Uterus (tissue), 2 donors: ENCODE measurements at regions not wholly inside any gene's neighbourhood (a gene's known extent, or its start where the extent isn't known, plus 50 kb on each side); places are given as distances from the start of the nearest gene placed in this dataset.

ENCODE experiments used
- POLR2A ChIP-seq, 2 donors: fragments of 450-650 bp; IDR thresholded peaks; one replicate each; pipeline ENCODE4 v1.6.1; 2016; ENCODE audit warnings: antibody characterized with exemption in 2 of 2, mild to moderate bottlenecking in 1 of 2, moderate library complexity in 1 of 2
- TF ChIP-seq, protein P1 (sequence below), 4 experiments: fragments of 200-600 bp in 2 of 4; fragments of 450-650 bp in 2 of 4; sonication (generic) in 2 of 4; IDR thresholded peaks; one replicate each; pipeline ENCODE4 v1.5.1; 2016 to 2019; ENCODE audit warnings: antibody characterized with exemption in 4 of 4, mild to moderate bottlenecking in 2 of 4, moderate library complexity in 1 of 4

GRCh38 chr5:171555160-171555559 lies 135.7 kb downstream of the FGF18 start:
- TF ChIP-seq, protein P1, sequence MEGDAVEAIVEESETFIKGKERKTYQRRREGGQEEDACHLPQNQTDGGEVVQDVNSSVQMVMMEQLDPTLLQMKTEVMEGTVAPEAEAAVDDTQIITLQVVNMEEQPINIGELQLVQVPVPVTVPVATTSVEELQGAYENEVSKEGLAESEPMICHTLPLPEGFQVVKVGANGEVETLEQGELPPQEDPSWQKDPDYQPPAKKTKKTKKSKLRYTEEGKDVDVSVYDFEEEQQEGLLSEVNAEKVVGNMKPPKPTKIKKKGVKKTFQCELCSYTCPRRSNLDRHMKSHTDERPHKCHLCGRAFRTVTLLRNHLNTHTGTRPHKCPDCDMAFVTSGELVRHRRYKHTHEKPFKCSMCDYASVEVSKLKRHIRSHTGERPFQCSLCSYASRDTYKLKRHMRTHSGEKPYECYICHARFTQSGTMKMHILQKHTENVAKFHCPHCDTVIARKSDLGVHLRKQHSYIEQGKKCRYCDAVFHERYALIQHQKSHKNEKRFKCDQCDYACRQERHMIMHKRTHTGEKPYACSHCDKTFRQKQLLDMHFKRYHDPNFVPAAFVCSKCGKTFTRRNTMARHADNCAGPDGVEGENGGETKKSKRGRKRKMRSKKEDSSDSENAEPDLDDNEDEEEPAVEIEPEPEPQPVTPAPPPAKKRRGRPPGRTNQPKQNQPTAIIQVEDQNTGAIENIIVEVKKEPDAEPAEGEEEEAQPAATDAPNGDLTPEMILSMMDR (IDR thresholded peaks at IDR 0.05): no peak
- no peak for TF ChIP-seq POLR2A (IDR thresholded peaks at IDR 0.05)
